H1 (cell line): ENCODE measurements at regions not wholly inside any gene's neighbourhood (a gene's known extent, or its start where the extent isn't known, plus 50 kb on each side); places are given as distances from the start of the nearest gene placed in this dataset.

Experiments
- CTCF ChIA-PET: fragments of 300-600 bp; sonication (Branson Sonifier 250); formaldehyde crosslinking; loops from one replicate; lab custom pipeline; 2021; ENCODE audit not compliant: partially characterized antibody; lab: Charles Lee
- POLR2A ChIA-PET: fragments of 300-600 bp; sonication (Branson Sonifier 250); formaldehyde crosslinking; loops from one replicate; lab custom pipeline; 2021; ENCODE audit warnings: inconsistent platforms; ENCODE audit not compliant: partially characterized antibody; lab: Charles Lee
- DNase-seq, 2 experiments: peaks; one replicate each; pipeline versions ENCODE4 v3.0.0 to v3.0.0-alpha.2; 2010 to 2022; ENCODE audit warnings: low spot score in 2 of 2, low read depth in 1 of 2, mixed read lengths in 1 of 2
- FAIRE-seq: peaks from 2 replicates; lab custom pipeline; 2011; peaks lifted over from hg19 to GRCh38; lab: Jason Lieb, UNC
- H2AFZ ChIP-seq: 2 replicates; pipeline ENCODE4 v1.8.1; 2012; ENCODE audit warnings: low read length, inconsistent platforms
- H2AK5ac ChIP-seq: 2 replicates; pipeline ENCODE4 v1.6.1; 2013; ENCODE audit warnings: low read depth, low read length
- H2BK120ac ChIP-seq: replicated peaks from 2 replicates; pipeline ENCODE3; 2013; ENCODE audit warnings: low read depth, low read length, inconsistent platforms
- H2BK12ac ChIP-seq: 2 replicates; pipeline ENCODE4 v1.6.1; 2013; ENCODE audit warnings: low read depth, low read length
- H2BK15ac ChIP-seq: 2 replicates; pipeline ENCODE4 v1.6.1; 2013; ENCODE audit warnings: low read length
- H2BK20ac ChIP-seq: 2 replicates; pipeline ENCODE4 v1.6.1; 2013; ENCODE audit warnings: low read length
- H2BK5ac ChIP-seq: 2 replicates; pipeline ENCODE4 v1.6.1; 2013; ENCODE audit warnings: low read depth, low read length
- H3K14ac ChIP-seq: 2 replicates; pipeline ENCODE4 v1.6.1; 2013; ENCODE audit warnings: inconsistent platforms; ENCODE audit not compliant: insufficient read length
- H3K18ac ChIP-seq: 2 replicates; pipeline ENCODE4 v1.6.1; 2013; ENCODE audit warnings: low read length; ENCODE audit errors: extremely low read depth
- H3K23ac ChIP-seq: 2 replicates; pipeline ENCODE4 v1.6.1; 2013; ENCODE audit warnings: inconsistent platforms; ENCODE audit not compliant: insufficient read length
- H3K23me2 ChIP-seq: 2 replicates; pipeline ENCODE4 v1.6.1; 2013; ENCODE audit warnings: low read depth, low read length
- H3K27ac ChIP-seq: 2 replicates; pipeline ENCODE4 v1.6.1; 2011; ENCODE audit warnings: low read depth, low read length, inconsistent platforms
- H3K27me3 ChIP-seq, 4 experiments: replicated peaks in 1 of 4; 1 replicate in 1 of 4; 2 replicates in 3 of 4; pipeline versions ENCODE4 v1.6.1 to v1.8.1; 2011 to 2013; ENCODE audit warnings: low read length in 3 of 4, mild to moderate bottlenecking in 3 of 4, inconsistent platforms in 2 of 4, mixed read lengths in 2 of 4, moderate library complexity in 1 of 4; ENCODE audit not compliant: control insufficient read depth in 3 of 4, insufficient read depth in 3 of 4; ENCODE audit errors: extremely low read depth in 1 of 4
- H3K36me3 ChIP-seq, 4 experiments: 2 replicates each; pipeline versions ENCODE4 v1.6.1 to v1.8.1; 2011 to 2013; ENCODE audit warnings: mild to moderate bottlenecking in 4 of 4, low read length in 3 of 4, moderate library complexity in 2 of 4, control low read depth in 1 of 4, inconsistent platforms in 1 of 4; ENCODE audit not compliant: insufficient read depth in 4 of 4, control insufficient read depth in 2 of 4
- H3K4ac ChIP-seq: replicated peaks from 2 replicates; pipeline ENCODE3; 2013; ENCODE audit warnings: low read length, low read depth, mixed read lengths, inconsistent platforms; ENCODE audit not compliant: insufficient read length
- H3K4me1 ChIP-seq, 4 experiments: replicated peaks in 1 of 4; 1 replicate in 1 of 4; 2 replicates in 3 of 4; pipeline versions ENCODE4 v1.6.1 to v1.8.1; 2011 to 2013; ENCODE audit warnings: low read length in 3 of 4, inconsistent platforms in 2 of 4, mixed read lengths in 1 of 4; ENCODE audit not compliant: insufficient read depth in 4 of 4, control insufficient read depth in 3 of 4
- H3K4me2 ChIP-seq, 2 experiments: 2 replicates each; pipeline versions ENCODE4 v1.6.1 to v1.8.1; 2011 to 2013; ENCODE audit warnings: low read depth in 2 of 2, low read length in 2 of 2, control low read depth in 1 of 2, inconsistent platforms in 1 of 2, mild to moderate bottlenecking in 1 of 2; ENCODE audit not compliant: insufficient read depth in 1 of 2
- H3K4me3 ChIP-seq, 4 experiments: fragments of 200-600, 300-600 bp in 1 of 4; sonication (generic), shearing (Covaris generic), sonication (Bioruptor Twin) in 1 of 4; 2 replicates each; pipeline versions ENCODE4 v1.5.1 to v1.8.1; 2011 to 2016; ENCODE audit warnings: low read length in 4 of 4, low read depth in 3 of 4, control low read depth in 2 of 4, inconsistent platforms in 2 of 4, mild to moderate bottlenecking in 2 of 4, mixed read lengths in 1 of 4, moderate library complexity in 1 of 4; ENCODE audit not compliant: insufficient read depth in 2 of 4; ENCODE audit errors: extremely low read depth in 1 of 4
- H3K56ac ChIP-seq: replicated peaks from 2 replicates; pipeline ENCODE3; 2013; ENCODE audit warnings: low read depth, mild to moderate bottlenecking, mixed read lengths, low read length, inconsistent platforms; ENCODE audit not compliant: insufficient read length
- H3K79me1 ChIP-seq: 2 replicates; pipeline ENCODE4 v1.6.1; 2013; ENCODE audit warnings: low read depth, low read length, control low read depth
- H3K79me2 ChIP-seq, 2 experiments: 2 replicates each; pipeline versions ENCODE4 v1.6.1 to v1.8.1; 2012 to 2013; ENCODE audit warnings: low read length in 2 of 2, mild to moderate bottlenecking in 2 of 2, inconsistent platforms in 1 of 2; ENCODE audit not compliant: insufficient read depth in 2 of 2, control insufficient read depth in 1 of 2
- H3K9ac ChIP-seq, 4 experiments: replicated peaks in 1 of 4; 1 replicate in 1 of 4; 2 replicates in 3 of 4; pipeline versions ENCODE4 v1.6.1 to v1.8.1; 2011 to 2013; ENCODE audit warnings: low read depth in 3 of 4, low read length in 3 of 4, control low read depth in 2 of 4, mild to moderate bottlenecking in 2 of 4, moderate library complexity in 2 of 4, inconsistent platforms in 1 of 4; ENCODE audit errors: extremely low read depth in 1 of 4
- H3K9me3 ChIP-seq, 2 experiments: 2 replicates each; pipeline versions ENCODE4 v1.6.1 to v1.8.1; 2012 to 2013; ENCODE audit warnings: mild to moderate bottlenecking in 2 of 2, moderate library complexity in 2 of 2, control low read depth in 1 of 2, inconsistent platforms in 1 of 2, low read depth in 1 of 2, low read length in 1 of 2, mixed read lengths in 1 of 2; ENCODE audit not compliant: insufficient read depth in 2 of 2
- H4K20me1 ChIP-seq, 2 experiments: replicated peaks in 1 of 2; 2 replicates each; pipeline versions ENCODE3 to v1.8.1; 2011 to 2013; ENCODE audit warnings: inconsistent platforms in 2 of 2, low read length in 2 of 2, mild to moderate bottlenecking in 1 of 2; ENCODE audit not compliant: insufficient read depth in 2 of 2, control insufficient read depth in 1 of 2
- H4K5ac ChIP-seq: 2 replicates; pipeline ENCODE4 v1.6.1; 2013; ENCODE audit warnings: low read length, low read depth, mixed read lengths, inconsistent platforms; ENCODE audit not compliant: insufficient read length
- H4K8ac ChIP-seq: 2 replicates; pipeline ENCODE4 v1.8.0; 2013; ENCODE audit warnings: mild to moderate bottlenecking, moderate library complexity, low read length, inconsistent platforms; ENCODE audit not compliant: insufficient read depth; ENCODE audit errors: extremely low read depth
- H4K91ac ChIP-seq: replicated peaks from 2 replicates; pipeline ENCODE3; 2013; ENCODE audit warnings: low read length, mixed read lengths, inconsistent platforms; ENCODE audit not compliant: insufficient read length
- ASH2L ChIP-seq: fragments of 200-600, 300-600 bp; sonication (generic); IDR thresholded peaks from one replicate; pipeline ENCODE4 v1.7.1; 2017; ENCODE audit warnings: low read length
- CBX5 ChIP-seq: fragments of 300-800, 300-1000 bp; sonication (generic); IDR thresholded peaks from 2 replicates; pipeline ENCODE4 v1.7.1; 2016; ENCODE audit warnings: antibody characterized with exemption, low read length, low read depth
- CHD2 ChIP-seq: IDR thresholded peaks from 2 replicates; pipeline ENCODE4 v1.6.1; 2012; ENCODE audit warnings: low read length, improper control_type of control experiment
- CTBP2 ChIP-seq: IDR thresholded peaks from 2 replicates; pipeline ENCODE4 v1.7.0; 2011; ENCODE audit warnings: borderline replicate concordance, mild to moderate bottlenecking, moderate library complexity, mixed read lengths, low read length; ENCODE audit not compliant: insufficient read depth, insufficient read length
- EP300 ChIP-seq, 2 experiments: IDR thresholded peaks; 1 replicate in 1 of 2; 2 replicates in 1 of 2; pipeline ENCODE4 v1.6.1; 2011 to 2012; ENCODE audit warnings: low read depth in 2 of 2, low read length in 2 of 2, mild to moderate bottlenecking in 2 of 2, borderline replicate concordance in 1 of 2, inconsistent platforms in 1 of 2, moderate library complexity in 1 of 2
- GTF2F1 ChIP-seq: IDR thresholded peaks from 2 replicates; pipeline ENCODE4 v1.6.1; 2012; ENCODE audit warnings: low read depth, low read length, improper control_type of control experiment, borderline replicate concordance
- HDAC2 ChIP-seq, 2 experiments: fragments of 300-600 bp in 1 of 2; sonication (generic) in 1 of 2; IDR thresholded peaks; 2 replicates each; pipeline ENCODE4 v1.6.1; 2011 to 2012; ENCODE audit warnings: low read depth in 2 of 2, low read length in 2 of 2, mild to moderate bottlenecking in 2 of 2, moderate library complexity in 2 of 2, borderline replicate concordance in 1 of 2, inconsistent platforms in 1 of 2
- JUND ChIP-seq: IDR thresholded peaks from 2 replicates; pipeline ENCODE4 v1.6.1; 2011; ENCODE audit warnings: mild to moderate bottlenecking, improper control_type of control experiment, low read length
- KDM1A ChIP-seq: fragments of 200-600, 300-600 bp; sonication (generic); IDR thresholded peaks from 2 replicates; pipeline ENCODE4 v1.7.1; 2016; ENCODE audit warnings: mild to moderate bottlenecking, low read length, borderline replicate concordance
- RFX5 ChIP-seq: IDR thresholded peaks from 2 replicates; pipeline ENCODE4 v1.6.1; 2011; ENCODE audit warnings: low read depth, low read length, improper control_type of control experiment, borderline replicate concordance
- SAP30 ChIP-seq: fragments of 300-600 bp; sonication (generic); IDR thresholded peaks from 2 replicates; pipeline ENCODE4 v1.7.1; 2012; ENCODE audit warnings: low read length, moderate library complexity, mild to moderate bottlenecking, inconsistent platforms; ENCODE audit not compliant: insufficient read depth, insufficient replicate concordance
- SIRT6 ChIP-seq: IDR thresholded peaks from one replicate; pipeline ENCODE4 v1.7.1; 2012; ENCODE audit warnings: low read length, inconsistent platforms
- SIX5 ChIP-seq: IDR thresholded peaks from 2 replicates; pipeline ENCODE4 v1.6.1; 2011; ENCODE audit warnings: mild to moderate bottlenecking, low read depth, low read length
- SRF ChIP-seq: IDR thresholded peaks from 2 replicates; pipeline ENCODE4 v1.6.1; 2011; ENCODE audit warnings: mild to moderate bottlenecking, low read depth, low read length, moderate library complexity
- WGBS, 2 experiments: shearing (Covaris generic) in 1 of 2; methylation state at CpG; one replicate each; pipeline versions ENCODE4 v1.1.6 to v1.1.7; 2013 to 2015; ENCODE audit warnings: low lambda C conversion rate in 2 of 2, mixed read lengths in 2 of 2, inconsistent platforms in 1 of 2, low coverage in 1 of 2, missing lambda C conversion rate in 1 of 2; ENCODE audit not compliant: insufficient replicate concordance in 2 of 2, insufficient coverage in 1 of 2, insufficient read length in 1 of 2; ENCODE audit errors: extremely low coverage in 1 of 2, missing lambda C conversion rate in 1 of 2; 5-methylcytosine and 5-hydroxymethylcytosine counted together

DNA sequence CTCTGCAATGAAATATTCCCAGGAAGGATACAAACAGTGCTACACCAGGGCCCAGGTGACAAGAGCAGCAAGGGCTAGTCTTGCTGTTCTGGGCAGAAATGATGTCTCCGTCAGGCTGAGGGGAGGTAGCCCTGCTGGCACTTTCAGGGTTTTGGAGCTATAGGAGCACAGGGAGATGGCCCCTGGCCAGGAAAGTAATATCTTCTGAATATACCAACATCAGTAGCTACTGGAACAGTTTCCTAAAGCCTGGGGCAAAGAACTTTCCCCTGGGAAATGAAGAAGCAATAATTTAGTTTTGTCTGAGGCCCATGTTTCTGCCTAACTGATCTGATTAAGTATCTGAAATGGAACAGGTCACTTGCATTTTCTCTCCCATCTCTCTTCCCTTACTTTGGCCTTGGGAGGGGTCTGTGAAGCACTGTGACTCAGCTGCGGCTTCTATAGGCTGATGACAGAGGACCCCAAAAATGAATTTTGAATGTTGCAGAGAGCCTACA lies 489.1 kb upstream of the PODXL start:
- H2BK12ac ChIP-seq: no peak overlapping the region
- POLR2A ChIA-PET: no interaction called here
- no peak overlapping the region for H3K14ac ChIP-seq
- H3K4me1 ChIP-seq: no peaks in the 10 kb centered on the region
- H3K9ac ChIP-seq: no peak overlapping the region
- CTCF ChIA-PET: interaction anchor here (0.7 to 1.4 kb wide), 2 partner anchors 11 to 356 kb away, joined by 4 read pairs; no protein-coding TSS in a partner anchor
- no peak for FAIRE-seq
- H3K79me1 ChIP-seq: no peaks in the 10 kb centered on the region
- H4K91ac ChIP-seq: no peak overlapping the region
- H4K20me1 ChIP-seq: no peaks in the 10 kb centered on the region
- H4K5ac ChIP-seq: no peak overlapping the region
- no peaks in the 10 kb centered on the region for H3K79me2 ChIP-seq
- no peaks in the 10 kb centered on the region for H3K36me3 ChIP-seq
- no peaks in the 10 kb centered on the region for H3K9me3 ChIP-seq
- no peak overlapping the region for H2BK5ac ChIP-seq
- no peak overlapping the region for H3K4ac ChIP-seq
- H2BK120ac ChIP-seq: no peak overlapping the region
- H3K4me2 ChIP-seq: no peak overlapping the region
- H4K8ac ChIP-seq: no peak overlapping the region
- no peak overlapping the region for H3K4me3 ChIP-seq
- H2AFZ ChIP-seq: no peak overlapping the region
- 91% methylated on average over 2 of the region's 2 CpGs; no CpG with 5 or more reads in 1 of the 2 experiments for WGBS, 2 experiments
- H3K56ac ChIP-seq: no peak overlapping the region
- H3K27ac ChIP-seq: no peak overlapping the region
- H2BK20ac ChIP-seq: no peak overlapping the region
- peak in 1 of 2 experiments; percentile 22 for DNase-seq
- H3K18ac ChIP-seq: no peak overlapping the region
- no peaks in the 10 kb centered on the region for H3K27me3 ChIP-seq
- H3K23me2 ChIP-seq: no peaks in the 10 kb centered on the region
- no peak overlapping the region for H3K23ac ChIP-seq
- H2AK5ac ChIP-seq: no peak overlapping the region
- no peak overlapping the region for H2BK15ac ChIP-seq
- TF ChIP-seq JUND (no peak), ASH2L (no peak), SRF (no peak), GTF2F1 (no peak), KDM1A (no peak), SIRT6 (no peak), SAP30 (no peak), EP300 (IDR thresholded peaks at IDR 0.05; ENCODE audit: borderline replicate concordance in 1 of 2, low read depth in 2 of 2, low read length in 2 of 2) (no peak), CTBP2 (no peak), CHD2 (no peak), CBX5 (no peak), HDAC2 (IDR thresholded peaks at IDR 0.05; ENCODE audit: borderline replicate concordance in 1 of 2, low read depth in 2 of 2, low read length in 2 of 2) (no peak), SIX5 (no peak), RFX5 (no peak)
